A673 (cell line): ENCODE measurements at regions not wholly inside any gene's neighbourhood (a gene's known extent, or its start where the extent isn't known, plus 50 kb on each side); places are given as distances from the start of the nearest gene placed in this dataset.

Experiments used
- BruUV-seq: library from RNA; stranded (reverse); fragments of 400-500 nt; replicated peaks from 2 replicates; lab custom pipeline; 2021; lab: Mats Ljungman, UMichigan
- CTCF ChIA-PET: fragments of 300-600 bp; sonication (Branson Sonifier 250); formaldehyde crosslinking; loops from one replicate; lab custom pipeline; 2022; ENCODE audit warnings: antibody characterized with exemption; lab: Charles Lee
- POLR2A ChIA-PET: fragments of 300-600 bp; sonication (Branson Sonifier 250); formaldehyde crosslinking; loops from one replicate; lab custom pipeline; 2022; ENCODE audit warnings: antibody characterized with exemption; ENCODE audit not compliant: low non-redundant PET; lab: Charles Lee
- DNase-seq: peaks from one replicate; pipeline ENCODE4 v3.0.0-alpha.2; 2015; ENCODE audit warnings: low spot score
- H3K27ac ChIP-seq: fragments of 200-600 bp; sonication (generic); 2 replicates; pipeline ENCODE4 v1.5.1; 2016; ENCODE audit warnings: mixed run types, low read depth, mild to moderate bottlenecking, mixed read lengths, antibody characterized with exemption, low read length; ENCODE audit not compliant: poor library complexity, severe bottlenecking
- H3K27me3 ChIP-seq: fragments of 200-600 bp; sonication (generic); replicated peaks from 2 replicates; pipeline ENCODE4 v1.6.1; 2017; ENCODE audit warnings: mixed run types, low read depth, mild to moderate bottlenecking, mixed read lengths, antibody characterized with exemption, low read length; ENCODE audit not compliant: insufficient read depth, poor library complexity
- H3K36me3 ChIP-seq: fragments of 200-600 bp; sonication (generic); 2 replicates; pipeline ENCODE4 v1.6.1; 2016; ENCODE audit warnings: mixed run types, mild to moderate bottlenecking, mixed read lengths, antibody characterized with exemption, low read length; ENCODE audit not compliant: insufficient read depth, poor library complexity, severe bottlenecking
- H3K4me1 ChIP-seq: fragments of 200-600 bp; sonication (generic); 2 replicates; pipeline ENCODE4 v1.6.1; 2017; ENCODE audit warnings: mixed run types, mild to moderate bottlenecking, mixed read lengths, antibody characterized with exemption, low read length; ENCODE audit not compliant: insufficient read depth, poor library complexity, severe bottlenecking
- H3K4me3 ChIP-seq: fragments of 200-600 bp; sonication (generic); 2 replicates; pipeline ENCODE4 v1.5.1; 2016; ENCODE audit warnings: low read depth, mixed run types, mild to moderate bottlenecking, mixed read lengths, low read length; ENCODE audit not compliant: poor library complexity, severe bottlenecking
- H3K9me3 ChIP-seq: fragments of 200-600 bp; sonication (generic); 2 replicates; pipeline ENCODE4 v1.6.1; 2016; ENCODE audit warnings: mixed run types, low read depth, mild to moderate bottlenecking, mixed read lengths, antibody characterized with exemption, low read length; ENCODE audit not compliant: poor library complexity, severe bottlenecking
- EZH2 ChIP-seq: fragments of 200-600 bp; sonication (generic); IDR thresholded peaks from 2 replicates; pipeline ENCODE4 v1.6.1; 2017; ENCODE audit warnings: borderline replicate concordance, low read depth, mild to moderate bottlenecking, mixed read lengths, antibody characterized with exemption, low read length; ENCODE audit not compliant: poor library complexity, severe bottlenecking
- intact Hi-C: fragments of 100-400 bp; cut with micrococcal nuclease; formaldehyde crosslinking; loops from one replicate; pipeline ENCODE4 v1.10.0; 2022; ENCODE audit not compliant: unreplicated experiment
- TF ChIP-seq, protein P1 (sequence below): fragments of 300-800, 200-600 bp; sonication (generic); conservative IDR thresholded peaks from 2 replicates; pipeline ENCODE4 v1.5.1; 2017; ENCODE audit warnings: low read depth, mild to moderate bottlenecking, antibody characterized with exemption, low read length, moderate library complexity, mixed read lengths

DNA sequence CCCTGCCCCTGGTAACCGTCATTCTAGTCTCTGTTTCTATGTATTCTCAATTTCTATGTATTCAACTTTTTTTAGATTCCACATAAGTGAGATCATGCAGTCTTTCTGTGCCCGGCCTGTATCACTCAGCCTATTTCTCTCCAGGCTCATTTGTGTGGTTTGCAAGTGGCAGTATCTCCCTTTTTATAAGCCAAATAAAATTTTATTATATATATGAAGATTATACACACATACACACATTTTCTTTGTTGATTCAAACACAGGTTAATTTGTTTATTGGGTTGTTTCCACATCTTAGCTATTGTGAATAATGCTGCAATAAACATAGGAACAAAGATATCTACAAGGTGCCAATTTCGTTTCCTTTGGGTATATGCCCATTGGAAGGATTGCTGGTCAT lies 571.7 kb downstream of the DHX35 start:
- CTCF ChIA-PET: no interaction called here
- no TSS peak for BruUV-seq
- H3K4me3 ChIP-seq: no peak overlapping the region
- H3K9me3 ChIP-seq: no peaks in the 10 kb centered on the region
- intact Hi-C loops: no loop called here
- POLR2A ChIA-PET: no interaction called here
- no peaks in the 10 kb centered on the region for H3K4me1 ChIP-seq
- no peak for TF ChIP-seq EZH2
- TF ChIP-seq, protein P1, sequence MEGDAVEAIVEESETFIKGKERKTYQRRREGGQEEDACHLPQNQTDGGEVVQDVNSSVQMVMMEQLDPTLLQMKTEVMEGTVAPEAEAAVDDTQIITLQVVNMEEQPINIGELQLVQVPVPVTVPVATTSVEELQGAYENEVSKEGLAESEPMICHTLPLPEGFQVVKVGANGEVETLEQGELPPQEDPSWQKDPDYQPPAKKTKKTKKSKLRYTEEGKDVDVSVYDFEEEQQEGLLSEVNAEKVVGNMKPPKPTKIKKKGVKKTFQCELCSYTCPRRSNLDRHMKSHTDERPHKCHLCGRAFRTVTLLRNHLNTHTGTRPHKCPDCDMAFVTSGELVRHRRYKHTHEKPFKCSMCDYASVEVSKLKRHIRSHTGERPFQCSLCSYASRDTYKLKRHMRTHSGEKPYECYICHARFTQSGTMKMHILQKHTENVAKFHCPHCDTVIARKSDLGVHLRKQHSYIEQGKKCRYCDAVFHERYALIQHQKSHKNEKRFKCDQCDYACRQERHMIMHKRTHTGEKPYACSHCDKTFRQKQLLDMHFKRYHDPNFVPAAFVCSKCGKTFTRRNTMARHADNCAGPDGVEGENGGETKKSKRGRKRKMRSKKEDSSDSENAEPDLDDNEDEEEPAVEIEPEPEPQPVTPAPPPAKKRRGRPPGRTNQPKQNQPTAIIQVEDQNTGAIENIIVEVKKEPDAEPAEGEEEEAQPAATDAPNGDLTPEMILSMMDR: no peak
- DNase-seq: no peak
- H3K27me3 ChIP-seq: no peaks in the 10 kb centered on the region
- no peak overlapping the region for H3K27ac ChIP-seq
- no peaks in the 10 kb centered on the region for H3K36me3 ChIP-seq

DNA sequence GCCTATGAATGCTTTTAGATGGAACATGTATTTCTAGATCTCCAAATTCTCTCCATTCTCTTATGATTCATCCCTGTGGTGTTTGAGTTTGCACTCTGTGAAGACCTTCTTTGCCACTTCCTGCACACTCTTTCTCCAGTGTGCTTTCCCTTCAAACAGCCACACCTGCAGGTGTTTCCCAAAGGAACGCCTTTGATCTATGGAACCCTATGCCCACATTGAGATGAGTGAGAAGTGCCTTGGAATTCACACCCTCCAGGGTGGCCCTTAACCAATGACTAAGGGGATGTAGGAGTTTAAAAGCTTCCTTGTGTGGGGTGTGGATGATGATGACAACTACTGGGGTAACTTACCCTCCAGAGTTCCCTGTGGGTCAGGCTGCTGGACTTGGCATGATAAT lies 570.1 kb downstream of the DHX35 start:
- POLR2A ChIA-PET: no interaction called here

DNA sequence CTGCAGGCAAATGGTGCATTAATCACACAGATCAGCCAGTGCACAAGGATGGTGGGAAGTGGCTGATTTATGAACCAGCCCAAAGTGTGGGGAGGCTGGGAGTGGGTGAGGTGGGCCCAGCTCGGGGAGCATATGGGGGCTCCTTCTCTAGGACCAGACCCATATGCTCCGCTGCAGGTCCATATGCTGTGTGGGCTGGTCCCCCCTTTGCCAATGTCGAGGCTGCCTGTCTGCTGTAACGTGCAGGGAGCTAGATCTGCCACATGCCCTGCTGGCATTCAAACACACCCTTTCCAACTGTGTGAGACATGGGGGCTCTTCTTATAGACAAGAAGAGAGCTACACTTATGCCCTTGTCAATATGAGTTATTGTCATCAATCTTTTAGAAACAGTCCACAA lies 566.3 kb downstream of the DHX35 start:
- TF ChIP-seq EZH2: no peak
- TF ChIP-seq, protein P1: no peak
- Histone ChIP-seq H3K4me1 (no peaks in the 10 kb centered on the region), H3K4me3 (no peak overlapping the region), H3K9me3 (no peaks in the 10 kb centered on the region), H3K36me3 (no peaks in the 10 kb centered on the region), H3K27ac (no peak overlapping the region), H3K27me3 (no peaks in the 10 kb centered on the region)
- intact Hi-C loops: no loop called here
- CTCF ChIA-PET: no interaction called here
- DNase-seq: no peak
- BruUV-seq: no TSS peak
- POLR2A ChIA-PET: no interaction called here

More for the DNA sequence above, 570.1 kb downstream of the DHX35 start:
- DNase-seq: no peak
- CTCF ChIA-PET: no interaction called here
- TF ChIP-seq, protein P1: no peak
- no peak for TF ChIP-seq EZH2
- no peaks in the 10 kb centered on the region for H3K27me3 ChIP-seq
- H3K4me1 ChIP-seq: no peaks in the 10 kb centered on the region
- intact Hi-C loops: no loop called here
- no TSS peak for BruUV-seq
- H3K36me3 ChIP-seq: no peaks in the 10 kb centered on the region
- no peaks in the 10 kb centered on the region for H3K9me3 ChIP-seq
- no peak overlapping the region for H3K27ac ChIP-seq
- H3K4me3 ChIP-seq: no peak overlapping the region
